ENCODE measurements at regions not wholly inside any gene's neighbourhood (a gene's known extent, or its start where the extent isn't known, plus 50 kb on each side); places are given as distances from the start of the nearest gene placed in this dataset. TPM values are rescaled to one million over a fixed set of nuclear protein-coding genes. Genes with fewer than 3 reads are reported as not detected.

DNA sequence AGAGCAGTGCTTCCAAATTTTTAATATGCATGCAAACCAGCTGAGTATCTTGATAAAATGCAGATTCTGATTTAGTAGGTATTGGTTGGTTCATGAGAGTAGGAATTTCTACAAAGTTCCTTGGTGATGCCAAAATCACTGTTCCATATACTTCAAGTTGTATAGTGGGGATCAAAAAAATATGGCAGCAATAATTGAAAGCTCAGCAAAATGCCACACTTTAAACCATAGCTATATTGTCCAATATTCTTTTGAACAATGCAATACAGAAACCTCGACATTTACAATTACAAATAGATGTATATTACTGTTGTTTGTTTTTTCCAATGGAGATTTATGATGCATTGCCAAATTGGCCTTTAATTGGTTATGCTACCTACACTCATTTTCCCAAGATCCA lies 55.7 kb upstream of the NCAM2 start:
- H3K4me3 ChIP-seq (ENCODE audit: low read depth, low read length): no peak overlapping the region
- POLR2A ChIA-PET: no interaction called here
- peaks cover 2% of the 10 kb centered on the region; the same call in 1 of the 2 replicates for H3K9me3 ChIP-seq (ENCODE audit: control insufficient read depth, insufficient read depth, low read length)
- TF ChIP-seq, protein P1, sequence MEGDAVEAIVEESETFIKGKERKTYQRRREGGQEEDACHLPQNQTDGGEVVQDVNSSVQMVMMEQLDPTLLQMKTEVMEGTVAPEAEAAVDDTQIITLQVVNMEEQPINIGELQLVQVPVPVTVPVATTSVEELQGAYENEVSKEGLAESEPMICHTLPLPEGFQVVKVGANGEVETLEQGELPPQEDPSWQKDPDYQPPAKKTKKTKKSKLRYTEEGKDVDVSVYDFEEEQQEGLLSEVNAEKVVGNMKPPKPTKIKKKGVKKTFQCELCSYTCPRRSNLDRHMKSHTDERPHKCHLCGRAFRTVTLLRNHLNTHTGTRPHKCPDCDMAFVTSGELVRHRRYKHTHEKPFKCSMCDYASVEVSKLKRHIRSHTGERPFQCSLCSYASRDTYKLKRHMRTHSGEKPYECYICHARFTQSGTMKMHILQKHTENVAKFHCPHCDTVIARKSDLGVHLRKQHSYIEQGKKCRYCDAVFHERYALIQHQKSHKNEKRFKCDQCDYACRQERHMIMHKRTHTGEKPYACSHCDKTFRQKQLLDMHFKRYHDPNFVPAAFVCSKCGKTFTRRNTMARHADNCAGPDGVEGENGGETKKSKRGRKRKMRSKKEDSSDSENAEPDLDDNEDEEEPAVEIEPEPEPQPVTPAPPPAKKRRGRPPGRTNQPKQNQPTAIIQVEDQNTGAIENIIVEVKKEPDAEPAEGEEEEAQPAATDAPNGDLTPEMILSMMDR (IDR thresholded peaks at IDR 0.05; ENCODE audit: low read depth, low read length): no peak
- CTCF ChIA-PET: no interaction called here
- H3K27me3 ChIP-seq (ENCODE audit: control insufficient read depth, insufficient read depth, low read length): no peaks in the 10 kb centered on the region
- no peak for DNase-seq (ENCODE audit: low read depth, low spot score)
- H3K27ac ChIP-seq (ENCODE audit: low read depth, low read length): no peak overlapping the region

DNA sequence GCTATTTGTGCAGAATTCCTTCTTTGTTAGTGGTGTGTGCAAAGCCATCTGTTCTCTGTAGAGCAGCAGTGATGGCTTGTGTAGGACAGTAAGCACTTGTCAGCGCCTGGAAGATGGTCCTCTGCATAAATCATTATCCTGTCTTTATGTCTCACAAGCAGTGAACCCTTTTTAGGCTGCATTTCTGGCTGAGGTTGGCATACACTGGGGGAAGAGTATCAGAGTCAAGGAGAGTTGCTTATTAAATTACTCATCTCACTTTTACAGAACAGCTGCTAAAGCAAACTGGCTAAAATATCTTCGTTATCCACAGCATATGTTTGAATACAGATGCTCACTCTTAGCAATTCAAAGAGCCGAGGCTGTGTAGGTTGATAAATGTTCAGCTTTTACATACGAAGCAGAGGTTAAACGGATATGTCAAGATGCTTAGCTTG lies 54.6 kb upstream of the NCAM2 start:
- DNase-seq (ENCODE audit: low read depth, low spot score): no peak
- ChIA-PET POLR2A (no interaction called here), CTCF (no interaction called here)

DNA sequence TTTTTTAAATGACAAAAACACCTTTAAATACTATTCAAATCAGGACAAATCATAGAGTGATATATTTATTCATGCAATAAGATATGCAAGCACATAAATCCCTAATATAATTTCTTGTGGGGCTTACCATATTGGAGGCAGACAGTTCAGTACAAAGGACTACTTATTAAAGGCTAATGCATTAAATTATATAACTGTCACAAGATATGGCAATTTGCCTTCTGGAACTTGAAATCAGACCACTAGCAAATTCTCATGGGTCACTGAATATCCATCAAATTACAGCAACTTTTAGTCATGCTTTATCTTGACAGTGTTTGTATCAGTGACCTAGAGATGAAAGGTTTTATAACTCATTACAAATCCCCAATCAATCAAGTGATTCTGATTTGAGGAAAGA lies 54.1 kb upstream of the NCAM2 start:
- Histone ChIP-seq H3K4me3 (ENCODE audit: low read depth, low read length) (no peak overlapping the region), H3K27me3 (ENCODE audit: control insufficient read depth, insufficient read depth, low read length) (no peaks in the 10 kb centered on the region), H3K27ac (ENCODE audit: low read depth, low read length) (no peak overlapping the region), H3K9me3 (ENCODE audit: control insufficient read depth, insufficient read depth, low read length) (peaks cover 2% of the 10 kb centered on the region; the same call in 1 of the 2 replicates)
- TF ChIP-seq, protein P1 (IDR thresholded peaks at IDR 0.05; ENCODE audit: low read depth, low read length): no peak
- ChIA-PET CTCF (no interaction called here), POLR2A (no interaction called here)
- DNase-seq (ENCODE audit: low read depth, low spot score): no peak

More for the DNA sequence above, 54.6 kb upstream of the NCAM2 start:
- no peak overlapping the region for H3K4me3 ChIP-seq (ENCODE audit: low read depth, low read length)
- peaks cover 2% of the 10 kb centered on the region; the same call in 1 of the 2 replicates for H3K9me3 ChIP-seq (ENCODE audit: control insufficient read depth, insufficient read depth, low read length)
- no peak overlapping the region for H3K27ac ChIP-seq (ENCODE audit: low read depth, low read length)
- TF ChIP-seq, protein P1 (IDR thresholded peaks at IDR 0.05; ENCODE audit: low read depth, low read length): no peak
- no peaks in the 10 kb centered on the region for H3K27me3 ChIP-seq (ENCODE audit: control insufficient read depth, insufficient read depth, low read length)

DNA sequence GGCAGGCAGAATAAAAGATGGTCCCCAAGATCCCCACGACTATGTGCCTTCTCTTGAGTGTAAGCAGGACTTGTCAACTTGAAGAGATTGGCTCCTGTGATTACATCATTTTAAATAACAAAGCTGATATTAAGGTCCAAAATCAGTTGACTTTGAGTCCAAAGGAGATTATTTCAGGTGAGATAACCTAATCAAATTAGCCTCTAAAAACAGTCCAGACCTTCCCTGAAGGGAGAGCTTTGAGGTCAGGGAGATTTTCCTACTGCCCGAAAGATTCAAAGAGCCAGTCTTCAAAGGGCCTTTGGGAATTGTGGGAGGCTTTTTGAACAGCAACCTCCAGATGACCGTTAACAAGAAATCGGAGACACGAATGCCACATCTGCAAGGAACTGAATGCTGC lies 51.5 kb upstream of the NCAM2 start:
- CTCF ChIA-PET: no interaction called here
- no peak overlapping the region for H3K4me3 ChIP-seq (ENCODE audit: low read depth, low read length)
- DNase-seq (ENCODE audit: low read depth, low spot score): no peak
- POLR2A ChIA-PET: no interaction called here
- peaks cover 2% of the 10 kb centered on the region; the same call in 1 of the 2 replicates for H3K9me3 ChIP-seq (ENCODE audit: control insufficient read depth, insufficient read depth, low read length)
- H3K27ac ChIP-seq (ENCODE audit: low read depth, low read length): no peak overlapping the region
- no peaks in the 10 kb centered on the region for H3K27me3 ChIP-seq (ENCODE audit: control insufficient read depth, insufficient read depth, low read length)
- TF ChIP-seq, protein P1 (IDR thresholded peaks at IDR 0.05; ENCODE audit: low read depth, low read length): no peak

Small RNA genes in the stretch of these regions (small RNA-seq; reads per million reads assigned to genes)
- gene AL157359.3 (ENCODE audit: insufficient read length, low read depth) (not detected), gene AP001506.1 (ENCODE audit: insufficient read length, low read depth) (not detected), gene MIR548X (ENCODE audit: insufficient read length, low read depth) (not detected), gene RN7SKP147 (ENCODE audit: insufficient read length, low read depth) (not detected), gene RNU1-139P (ENCODE audit: insufficient read length, low read depth) (1.1 reads per million), gene RNU6-772P (ENCODE audit: insufficient read length, low read depth) (not detected), gene RPL37P4 (ENCODE audit: insufficient read length, low read depth) (not detected)

All from AG04450 (cell line).